Activated CD4-positive, alpha-beta T cell treated with anti-CD3 and anti-CD28 coated beads for 48 hours (primary cell): ENCODE measurements at regions not wholly inside any gene's neighbourhood (a gene's known extent, or its start where the extent isn't known, plus 50 kb on each side); places are given as distances from the start of the nearest gene placed in this dataset.
"Not testable (repeated sequence)": the region's sequence is repeated elsewhere in the genome, so short reads cannot be mapped to it uniquely, and the experiment has no call there.

Source experiments
- DNase-seq: peaks from one replicate; pipeline ENCODE4 v3.0.0-alpha.2; 2020

- no peak for DNase-seq
These were observed 227.2 kb upstream of the ZNF608 start for GRCh38 chr5:124973661-124974060.

DNA sequence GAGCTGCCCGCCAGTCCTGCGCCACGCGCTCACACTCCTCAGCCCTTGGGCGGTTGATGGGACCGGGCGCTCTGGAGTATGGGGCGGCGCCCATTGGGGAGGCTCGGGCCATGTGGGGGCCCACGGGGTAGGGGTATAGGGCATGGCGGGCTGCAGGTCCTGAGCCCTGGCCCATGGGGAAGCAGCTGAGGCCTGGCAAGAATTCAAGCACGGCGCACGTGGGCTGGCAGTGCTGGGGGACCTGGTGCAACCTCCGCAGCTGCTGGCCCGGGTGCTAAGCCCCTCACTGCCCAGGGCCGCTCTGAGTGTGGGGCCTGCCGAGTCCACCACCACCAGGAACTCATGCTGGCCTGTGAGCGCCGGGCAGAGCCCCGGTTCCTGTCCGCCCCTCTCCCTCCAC is 229.6 kb upstream of the ZNF608 start:
- DNase-seq = no peak

- DNase-seq = no peak
These were observed 232.8 kb upstream of the ZNF608 start for GRCh38 chr5:124979251-124979650.

GRCh38 chr5:124980163-124980941 is 233.9 kb upstream of the ZNF608 start:
- no peak for DNase-seq

DNA sequence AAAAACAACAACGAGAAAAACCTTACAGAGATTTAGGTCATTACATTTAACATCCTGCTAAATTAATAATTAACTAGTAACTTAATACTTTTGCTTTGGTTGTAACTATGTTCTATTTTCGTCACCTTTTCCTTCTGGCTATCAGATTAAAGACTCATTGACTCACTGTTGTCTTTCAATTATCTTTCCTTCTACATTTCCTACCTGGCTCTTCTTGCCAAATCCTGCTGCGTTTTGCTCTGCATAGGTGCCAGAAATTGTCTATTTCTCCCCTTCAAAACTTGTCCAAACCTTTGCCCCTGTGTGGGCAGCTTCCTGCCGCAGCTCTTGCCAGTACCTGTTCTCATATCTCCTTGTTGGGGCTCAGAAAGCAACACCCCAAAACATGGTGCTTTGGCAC is 235.5 kb upstream of the ZNF608 start:
- no peak for DNase-seq

DNA sequence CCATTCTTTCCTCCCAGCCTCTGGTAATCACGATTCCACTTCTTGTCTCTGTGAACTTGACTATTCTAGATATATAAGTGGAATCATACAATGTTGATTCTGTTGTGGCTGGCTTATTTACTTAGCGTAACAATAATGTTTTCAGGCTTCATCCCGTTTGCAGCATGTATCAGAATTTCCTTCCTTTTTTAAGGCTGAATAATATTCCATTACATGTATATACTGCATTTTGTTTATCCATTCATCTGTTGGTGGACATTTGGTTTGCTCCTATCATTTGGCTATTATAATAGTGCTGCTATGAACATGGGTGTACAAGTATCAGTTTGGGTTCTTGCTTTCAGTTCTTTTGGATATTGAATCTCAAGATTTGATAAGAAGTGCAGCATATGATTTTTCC is 239.7 kb upstream of the ZNF608 start:
- DNase-seq = no peak

DNA sequence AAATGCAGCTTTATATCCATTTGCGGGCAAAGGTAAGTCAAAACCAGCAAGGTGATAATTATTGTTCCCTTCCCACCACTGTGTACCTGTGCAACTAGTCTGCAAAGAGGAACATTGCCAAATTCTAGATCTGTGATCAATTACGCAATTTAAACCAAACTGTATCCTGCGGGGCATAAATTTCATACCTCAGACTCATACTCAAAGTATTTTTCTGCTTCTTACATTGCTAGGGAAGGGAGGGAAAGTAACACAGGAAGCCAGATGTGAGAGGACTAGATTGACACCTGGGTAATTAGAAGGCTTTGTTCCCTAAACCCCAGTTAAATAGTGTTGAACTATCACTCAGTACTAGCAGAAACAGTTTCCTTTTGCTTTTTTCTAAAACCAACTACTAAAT is 240.2 kb upstream of the ZNF608 start:
- no peak for DNase-seq

GRCh38 chr5:124987786-124988185 is 241.3 kb upstream of the ZNF608 start:
- DNase-seq = not testable (repeated sequence)

- DNase-seq = no peak
These were observed 244.3 kb upstream of the ZNF608 start for GRCh38 chr5:124990723-124991122.

DNA sequence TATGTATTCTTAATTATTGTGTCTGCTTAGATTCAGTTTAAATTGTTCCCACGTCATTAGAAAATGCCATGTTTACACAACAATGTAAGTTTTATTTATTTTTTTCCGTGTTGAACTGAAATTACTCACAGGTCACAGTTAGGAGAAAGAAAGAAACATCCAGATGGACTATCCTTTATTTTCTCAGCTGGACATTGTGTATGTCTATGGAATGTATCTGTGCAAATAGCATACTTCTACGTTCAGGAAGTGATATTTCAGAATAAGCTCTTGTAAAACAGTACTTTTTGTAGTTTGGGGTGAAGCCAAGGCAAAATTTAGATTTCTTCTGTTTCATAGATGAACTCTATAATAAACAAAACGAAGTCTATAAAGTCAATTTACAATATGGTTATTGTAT is 249.0 kb upstream of the ZNF608 start:
- DNase-seq = no peak

DNA sequence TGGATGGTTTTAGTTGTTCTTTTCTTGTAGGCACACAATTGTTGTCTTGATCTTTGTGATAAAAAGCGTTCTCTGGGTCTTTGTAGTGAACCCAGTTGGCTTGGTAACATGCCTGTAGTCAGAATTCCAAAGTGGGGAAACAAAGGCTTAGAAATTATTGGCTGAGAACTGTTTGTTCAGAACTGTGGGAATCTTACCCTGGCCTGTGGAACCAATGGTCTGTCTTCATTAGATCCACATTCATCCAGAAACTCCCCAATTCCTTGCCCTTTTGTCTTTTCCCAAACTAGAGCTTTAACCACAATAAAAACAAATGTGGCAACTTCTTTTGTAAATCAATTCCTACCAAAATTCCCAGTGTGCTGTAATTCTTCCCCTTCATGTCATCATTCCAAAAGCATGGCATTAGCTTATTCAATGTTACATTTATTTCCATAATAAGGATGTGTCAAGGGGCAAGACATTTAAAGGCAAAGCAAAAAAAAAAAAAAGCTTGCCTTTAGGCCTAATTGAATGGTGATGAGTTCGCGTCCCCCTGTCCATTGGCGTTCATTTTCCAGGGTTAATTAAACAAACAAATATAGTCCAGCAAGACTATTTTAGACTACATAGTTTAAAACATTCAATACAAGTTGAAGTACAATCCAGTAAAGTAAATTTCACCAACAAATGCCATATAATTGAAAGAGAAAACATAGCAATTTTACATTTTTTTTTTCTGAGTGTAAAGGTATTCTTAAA is 249.8 kb upstream of the ZNF608 start:
- no peak for DNase-seq

DNA sequence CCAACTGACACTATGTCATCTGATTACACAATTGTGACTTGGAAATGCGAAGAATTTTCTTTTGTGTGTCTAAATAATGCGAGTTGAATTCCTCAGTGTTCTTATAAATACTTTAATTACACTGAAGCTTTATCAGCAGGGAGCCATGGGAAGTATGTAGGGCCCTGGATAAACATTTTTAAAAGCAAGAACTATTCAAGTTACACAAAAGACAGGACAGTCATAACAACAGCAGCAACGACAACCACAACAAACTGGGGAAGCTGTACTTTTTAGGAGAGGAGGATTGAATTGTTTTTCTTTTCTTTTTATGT is 250.3 kb upstream of the ZNF608 start:
- no peak for DNase-seq

GRCh38 chr5:124997186-124997893 is 250.9 kb upstream of the ZNF608 start:
- no peak for DNase-seq

GRCh38 chr5:124998520-124998919 is 252.1 kb upstream of the ZNF608 start:
- DNase-seq = no peak

DNA sequence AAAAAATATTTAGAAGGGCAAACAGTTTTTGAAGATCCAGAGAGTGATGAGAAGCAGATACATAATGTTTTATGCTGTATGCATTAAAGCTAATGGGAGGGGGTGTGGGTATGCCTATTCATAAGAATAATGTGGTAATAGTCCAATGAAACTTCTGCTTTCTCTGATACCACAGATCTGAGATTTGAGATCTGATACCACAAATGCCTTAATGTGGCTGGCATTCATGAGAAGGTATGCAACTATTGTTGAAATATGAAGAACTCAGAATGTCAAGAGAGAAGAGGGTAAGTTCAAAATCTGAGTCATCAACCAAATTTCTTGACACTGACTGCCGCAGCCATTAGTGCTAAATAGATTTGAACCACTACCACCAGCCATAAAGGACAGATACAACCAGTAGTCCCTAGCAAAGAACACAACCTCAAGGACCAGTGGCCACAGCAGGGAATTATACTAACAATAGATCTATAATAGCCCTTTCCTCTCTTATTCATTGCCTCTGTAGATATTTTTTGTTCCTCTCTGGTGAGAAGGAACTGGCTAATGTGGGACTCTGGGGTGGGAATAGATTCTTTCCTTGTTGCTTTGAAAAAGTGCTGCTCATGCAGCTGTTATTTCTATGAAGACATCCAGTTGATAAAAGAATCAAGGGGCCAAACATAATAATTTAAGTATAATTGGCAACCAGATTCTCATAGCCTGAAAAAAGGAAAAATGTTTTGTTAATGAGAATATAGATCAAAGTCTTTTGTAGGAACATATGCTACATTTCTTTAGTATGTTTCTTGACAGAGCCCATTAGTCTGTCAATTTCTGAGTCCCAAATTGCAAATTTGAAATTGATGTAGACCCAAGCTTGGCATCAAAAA is 256.5 kb upstream of the ZNF608 start:
- DNase-seq = no peak

DNA sequence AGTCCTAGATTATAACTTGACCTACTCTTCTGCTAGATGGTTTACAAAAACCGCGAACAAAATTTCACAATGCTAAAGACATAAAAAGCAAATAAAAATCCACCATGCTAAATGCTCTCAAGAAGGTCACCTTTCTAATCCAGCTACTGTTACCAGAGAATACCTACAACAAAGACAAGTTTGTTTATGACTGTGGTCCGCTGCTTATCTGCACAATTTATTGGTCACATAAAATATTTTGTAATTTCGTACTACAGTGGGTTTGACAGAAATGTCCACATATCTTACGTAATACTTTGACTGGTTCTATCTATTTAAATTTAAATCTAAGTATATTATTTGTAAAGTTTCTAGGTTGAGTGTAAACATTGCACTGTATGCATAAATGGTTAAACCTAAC is 257.6 kb upstream of the ZNF608 start:
- DNase-seq = no peak

GRCh38 chr5:125005266-125005665 is 258.8 kb upstream of the ZNF608 start:
- DNase-seq = no peak

DNA sequence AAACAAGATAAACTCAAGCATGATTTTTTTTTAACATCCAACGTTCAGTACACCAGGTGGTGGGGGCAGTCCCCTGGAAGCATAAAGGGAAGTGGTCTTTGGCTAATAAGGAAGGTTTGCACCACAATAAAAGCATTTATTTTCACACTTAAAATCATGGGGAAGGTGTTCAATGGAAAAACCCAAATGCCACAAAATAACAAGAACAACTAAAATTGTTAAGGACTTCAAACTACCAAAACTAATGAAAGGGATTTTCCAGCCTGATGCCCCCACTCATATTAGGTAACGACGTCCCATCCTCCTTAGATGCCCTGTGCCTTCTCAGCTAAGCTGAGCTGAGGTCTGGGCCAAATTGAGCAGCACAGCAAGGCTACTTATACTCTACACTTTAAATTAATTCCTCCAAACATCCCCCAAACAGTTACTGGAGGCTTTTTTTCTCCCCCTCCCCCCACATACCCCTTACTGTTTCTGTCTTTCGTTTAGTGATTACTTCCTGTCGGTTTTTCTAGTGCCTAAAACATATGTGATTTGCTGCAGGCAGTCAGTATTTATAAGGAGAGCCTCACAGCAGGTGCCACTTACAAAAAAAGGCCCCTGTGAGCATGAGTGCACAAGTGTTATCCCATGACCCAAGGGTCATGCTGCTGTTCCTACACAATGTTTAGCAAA is 259.7 kb upstream of the ZNF608 start:
- no peak for DNase-seq

- no peak for DNase-seq
These were observed 263.9 kb upstream of the ZNF608 start for GRCh38 chr5:125010356-125010755.

- DNase-seq = no peak
These were observed 264.6 kb upstream of the ZNF608 start for GRCh38 chr5:125011014-125011413.

- DNase-seq = no peak
These were observed 265.0 kb upstream of the ZNF608 start for GRCh38 chr5:125011419-125011818.

GRCh38 chr5:125011947-125012346 is 265.5 kb upstream of the ZNF608 start:
- DNase-seq = no peak
